ENCODE measurements at regions not wholly inside any gene's neighbourhood (a gene's known extent, or its start where the extent isn't known, plus 50 kb on each side); places are given as distances from the start of the nearest gene placed in this dataset.

- no TSS peak for BruUV-seq (replicated peaks)
- TF ChIP-seq, protein P1, sequence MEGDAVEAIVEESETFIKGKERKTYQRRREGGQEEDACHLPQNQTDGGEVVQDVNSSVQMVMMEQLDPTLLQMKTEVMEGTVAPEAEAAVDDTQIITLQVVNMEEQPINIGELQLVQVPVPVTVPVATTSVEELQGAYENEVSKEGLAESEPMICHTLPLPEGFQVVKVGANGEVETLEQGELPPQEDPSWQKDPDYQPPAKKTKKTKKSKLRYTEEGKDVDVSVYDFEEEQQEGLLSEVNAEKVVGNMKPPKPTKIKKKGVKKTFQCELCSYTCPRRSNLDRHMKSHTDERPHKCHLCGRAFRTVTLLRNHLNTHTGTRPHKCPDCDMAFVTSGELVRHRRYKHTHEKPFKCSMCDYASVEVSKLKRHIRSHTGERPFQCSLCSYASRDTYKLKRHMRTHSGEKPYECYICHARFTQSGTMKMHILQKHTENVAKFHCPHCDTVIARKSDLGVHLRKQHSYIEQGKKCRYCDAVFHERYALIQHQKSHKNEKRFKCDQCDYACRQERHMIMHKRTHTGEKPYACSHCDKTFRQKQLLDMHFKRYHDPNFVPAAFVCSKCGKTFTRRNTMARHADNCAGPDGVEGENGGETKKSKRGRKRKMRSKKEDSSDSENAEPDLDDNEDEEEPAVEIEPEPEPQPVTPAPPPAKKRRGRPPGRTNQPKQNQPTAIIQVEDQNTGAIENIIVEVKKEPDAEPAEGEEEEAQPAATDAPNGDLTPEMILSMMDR (IDR thresholded peaks at IDR 0.05; ENCODE audit: unreplicated experiment) = no peak
- no peaks in the 10 kb centered on the region for H3K9me3 Mint-ChIP-seq (ENCODE audit: unreplicated experiment)
- intact Hi-C loops (cut with micrococcal nuclease) = no loop called here
- H3K4me3 Mint-ChIP-seq (ENCODE audit: unreplicated experiment) = no peak overlapping the region
- no peaks in the 10 kb centered on the region for H3K27me3 Mint-ChIP-seq (ENCODE audit: insufficient read depth, unreplicated experiment)
- H3K36me3 Mint-ChIP-seq (ENCODE audit: insufficient read depth, unreplicated experiment) = no peaks in the 10 kb centered on the region
- H3K27ac Mint-ChIP-seq (ENCODE audit: low read depth, unreplicated experiment) = no peak overlapping the region
- CTCF ChIA-PET = interaction anchor here (0.6 to 0.9 kb wide), 3 partner anchors 10 to 85 kb away, joined by 3 read pairs; no protein-coding TSS in a partner anchor
- POLR2A ChIA-PET = interaction anchor here (1.2 kb wide), 1 partner anchor 10 kb away, joined by 5 read pairs; no protein-coding TSS in a partner anchor
- no peak for DNase-seq (ENCODE audit: unreplicated experiment)
- H3K4me1 Mint-ChIP-seq (ENCODE audit: insufficient read depth, unreplicated experiment) = peaks cover 1% of the 10 kb centered on the region
Measured at GRCh38 chr3:28132941-28133340, 108.5 kb upstream of the CMC1 start.

DNA sequence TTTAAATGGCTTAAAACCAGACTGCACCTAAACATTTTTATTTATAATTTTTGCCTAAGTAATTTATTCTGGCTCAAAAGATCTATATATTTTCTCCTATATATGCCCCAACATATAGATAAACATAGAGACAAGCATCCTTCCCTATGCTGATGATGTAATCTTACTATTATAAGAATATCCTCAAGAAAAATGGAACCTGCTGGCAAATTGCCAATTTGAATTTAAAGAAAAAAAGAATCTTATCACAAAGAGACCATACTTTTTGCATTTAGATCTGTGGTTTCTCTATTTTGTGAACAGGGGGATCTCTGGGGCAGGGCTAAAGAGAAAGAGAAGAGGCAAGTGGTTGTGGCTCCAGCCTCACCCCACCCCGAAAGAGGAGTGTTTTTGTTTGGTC is 107.2 kb upstream of the CMC1 start:
- intact Hi-C loops (cut with micrococcal nuclease) = no loop called here
- ChIA-PET POLR2A (interaction anchor here (0.6 to 0.7 kb wide), 3 partner anchors 15 to 418 kb away, joined by 3 to 4 read pairs (median 3); no protein-coding TSS in a partner anchor), CTCF (interaction anchor here (0.7 kb wide), 1 partner anchor 1464 kb away, joined by 3 read pairs; no protein-coding TSS in a partner anchor)
- DNase-seq (ENCODE audit: unreplicated experiment) = no peak
- no peak overlapping the region for H3K4me3 Mint-ChIP-seq (ENCODE audit: unreplicated experiment)
- BruUV-seq (replicated peaks) = no TSS peak
- no peaks in the 10 kb centered on the region for H3K27me3 Mint-ChIP-seq (ENCODE audit: insufficient read depth, unreplicated experiment)
- no peaks in the 10 kb centered on the region for H3K4me1 Mint-ChIP-seq (ENCODE audit: insufficient read depth, unreplicated experiment)
- no peaks in the 10 kb centered on the region for H3K9me3 Mint-ChIP-seq (ENCODE audit: unreplicated experiment)
- TF ChIP-seq, protein P1 (IDR thresholded peaks at IDR 0.05; ENCODE audit: unreplicated experiment) = no peak
- H3K36me3 Mint-ChIP-seq (ENCODE audit: insufficient read depth, unreplicated experiment) = no peaks in the 10 kb centered on the region
- no peak overlapping the region for H3K27ac Mint-ChIP-seq (ENCODE audit: low read depth, unreplicated experiment)

GRCh38 chr3:28134792-28135375 is 106.5 kb upstream of the CMC1 start:
- Mint-ChIP-seq H3K9me3 (ENCODE audit: unreplicated experiment) (no peaks in the 10 kb centered on the region), H3K36me3 (ENCODE audit: insufficient read depth, unreplicated experiment) (no peaks in the 10 kb centered on the region), H3K4me3 (ENCODE audit: unreplicated experiment) (no peak overlapping the region), H3K4me1 (ENCODE audit: insufficient read depth, unreplicated experiment) (no peaks in the 10 kb centered on the region), H3K27me3 (ENCODE audit: insufficient read depth, unreplicated experiment) (no peaks in the 10 kb centered on the region), H3K27ac (ENCODE audit: low read depth, unreplicated experiment) (no peak overlapping the region)
- ChIA-PET CTCF (interaction anchor here (0.7 to 1.1 kb wide), 2 partner anchors 10 to 116 kb away, joined by 3 to 5 read pairs; no protein-coding TSS in a partner anchor), POLR2A (no interaction called here)
- BruUV-seq (replicated peaks) = no TSS peak
- no peak for DNase-seq (ENCODE audit: unreplicated experiment)
- intact Hi-C loops (cut with micrococcal nuclease) = no loop called here
- TF ChIP-seq, protein P1 (IDR thresholded peaks at IDR 0.05; ENCODE audit: unreplicated experiment) = no peak

- no peak overlapping the region for H3K27ac Mint-ChIP-seq (ENCODE audit: low read depth, unreplicated experiment)
- H3K4me1 Mint-ChIP-seq (ENCODE audit: insufficient read depth, unreplicated experiment) = no peaks in the 10 kb centered on the region
- TF ChIP-seq, protein P1 (IDR thresholded peaks at IDR 0.05; ENCODE audit: unreplicated experiment) = no peak
- H3K27me3 Mint-ChIP-seq (ENCODE audit: insufficient read depth, unreplicated experiment) = no peaks in the 10 kb centered on the region
- BruUV-seq (replicated peaks) = no TSS peak
- no peak for DNase-seq (ENCODE audit: unreplicated experiment)
- intact Hi-C loops (cut with micrococcal nuclease) = no loop called here
- POLR2A ChIA-PET = interaction anchor here (0.7 kb wide), 1 partner anchor 37 kb away, joined by 3 read pairs; no protein-coding TSS in a partner anchor
- H3K9me3 Mint-ChIP-seq (ENCODE audit: unreplicated experiment) = no peaks in the 10 kb centered on the region
- H3K4me3 Mint-ChIP-seq (ENCODE audit: unreplicated experiment) = no peak overlapping the region
- CTCF ChIA-PET = interaction anchor here (1.1 kb wide), 1 partner anchor 56 kb away, joined by 3 read pairs; no protein-coding TSS in a partner anchor
- H3K36me3 Mint-ChIP-seq (ENCODE audit: insufficient read depth, unreplicated experiment) = no peaks in the 10 kb centered on the region
Measured at GRCh38 chr3:28136607-28137216, 104.7 kb upstream of the CMC1 start.
